Karpas-422 (cell line): ENCODE measurements at regions not wholly inside any gene's neighbourhood (a gene's known extent, or its start where the extent isn't known, plus 50 kb on each side); places are given as distances from the start of the nearest gene placed in this dataset.

ENCODE experiments used
- DNase-seq: peaks from one replicate; pipeline ENCODE4 v3.0.0-alpha.2; 2015
- H2AFZ ChIP-seq: fragments of 200-600 bp; sonication (generic); 2 replicates; pipeline ENCODE4 v1.6.1; 2014; ENCODE audit warnings: antibody characterized with exemption, low read length, mixed read lengths
- H3K27ac ChIP-seq: fragments of 200-600 bp; sonication (generic); 2 replicates; pipeline ENCODE4 v1.5.1; 2014; ENCODE audit warnings: mild to moderate bottlenecking, low read length, moderate library complexity
- H3K27me3 ChIP-seq: fragments of 200-600 bp; sonication (generic); 2 replicates; pipeline ENCODE4 v1.6.1; 2014; ENCODE audit warnings: low read length, mixed read lengths
- H3K36me3 ChIP-seq: fragments of 200-600 bp; sonication (generic); 2 replicates; pipeline ENCODE4 v1.6.1; 2014; ENCODE audit warnings: low read length, mixed read lengths; ENCODE audit not compliant: insufficient read depth
- H3K4me1 ChIP-seq: fragments of 200-600 bp; sonication (generic); 2 replicates; pipeline ENCODE4 v1.6.1; 2014; ENCODE audit warnings: mild to moderate bottlenecking, low read length, mixed read lengths
- H3K4me2 ChIP-seq: fragments of 200-600 bp; sonication (generic); 2 replicates; pipeline ENCODE4 v1.6.1; 2014; ENCODE audit warnings: low read length, low read depth, mild to moderate bottlenecking; ENCODE audit not compliant: poor library complexity, severe bottlenecking
- H3K4me3 ChIP-seq: fragments of 200-600 bp; sonication (generic); 2 replicates; pipeline ENCODE4 v1.5.1; 2014; ENCODE audit warnings: mild to moderate bottlenecking, antibody characterized with exemption, low read length, mixed read lengths
- H3K79me2 ChIP-seq: fragments of 200-600 bp; sonication (generic); 2 replicates; pipeline ENCODE4 v1.6.1; 2014; ENCODE audit warnings: mild to moderate bottlenecking, low read length, mixed read lengths
- H3K9ac ChIP-seq: fragments of 200-600 bp; sonication (generic); 2 replicates; pipeline ENCODE4 v1.6.0; 2014; ENCODE audit warnings: low read length
- H3K9me2 ChIP-seq: fragments of 200-600 bp; sonication (generic), shearing (Covaris generic); replicated peaks from 2 replicates; pipeline ENCODE4 v1.6.0; 2014; ENCODE audit warnings: mild to moderate bottlenecking, low read length, moderate library complexity; ENCODE audit not compliant: insufficient read depth
- H3K9me3 ChIP-seq: fragments of 300-700, 200-600 bp; sonication (generic); 2 replicates; pipeline ENCODE4 v1.6.1; 2014; ENCODE audit warnings: low read length, mixed read lengths
- H4K20me1 ChIP-seq: fragments of 200-600 bp; sonication (generic); 2 replicates; pipeline ENCODE4 v1.6.1; 2014; ENCODE audit warnings: mild to moderate bottlenecking, antibody characterized with exemption, low read length, low read depth; ENCODE audit not compliant: insufficient read depth

DNA sequence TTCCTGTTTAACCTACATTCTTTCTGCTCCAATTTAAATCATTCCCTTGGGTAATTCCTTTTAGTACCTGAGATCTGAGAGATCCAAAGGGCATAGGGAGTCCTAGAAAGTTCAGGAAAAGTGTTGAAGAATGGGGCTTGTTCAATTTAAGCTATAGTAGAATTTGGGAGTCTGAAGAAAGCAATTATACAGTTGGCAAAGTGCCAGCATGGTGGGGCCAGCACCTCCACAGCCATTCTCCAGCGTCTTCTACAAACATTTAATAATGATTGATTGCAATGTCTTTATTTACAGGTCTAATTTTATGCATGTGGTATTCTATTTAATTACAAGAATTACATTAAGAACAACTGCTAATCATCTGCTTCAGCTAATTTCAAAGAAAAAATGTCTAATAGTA lies 957.7 kb upstream of the GYPC start:
- no peak overlapping the region for H3K9ac ChIP-seq
- no peaks in the 10 kb centered on the region for H3K9me3 ChIP-seq
- DNase-seq, result no peak
- H3K79me2 ChIP-seq, result no peaks in the 10 kb centered on the region
- H3K27me3 ChIP-seq, result no peaks in the 10 kb centered on the region
- H4K20me1 ChIP-seq, result no peaks in the 10 kb centered on the region
- no peaks in the 10 kb centered on the region for H3K9me2 ChIP-seq
- no peak overlapping the region for H2AFZ ChIP-seq
- H3K4me1 ChIP-seq, result no peaks in the 10 kb centered on the region
- H3K27ac ChIP-seq, result no peak overlapping the region
- no peak overlapping the region for H3K4me3 ChIP-seq
- H3K4me2 ChIP-seq, result no peak overlapping the region
- H3K36me3 ChIP-seq, result no peaks in the 10 kb centered on the region

DNA sequence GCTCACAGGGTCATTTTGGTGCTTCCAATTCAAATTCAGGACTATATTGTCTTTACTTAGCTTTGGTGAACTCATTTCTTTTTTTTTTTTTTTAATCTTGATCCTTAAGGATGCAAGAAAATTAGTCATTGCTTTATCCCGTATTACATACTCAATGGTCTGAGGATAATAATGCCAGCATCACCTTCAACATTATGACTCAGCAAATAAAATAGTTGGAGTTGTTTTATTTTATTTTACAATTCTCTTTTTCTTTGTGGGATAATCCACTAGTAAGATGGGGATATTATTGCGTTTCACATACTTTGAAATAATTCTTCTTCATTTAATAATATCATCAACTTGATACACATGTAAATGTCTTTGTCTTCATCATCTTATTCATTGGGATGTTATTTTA lies 954.9 kb upstream of the GYPC start:
- Histone ChIP-seq H4K20me1 (no peaks in the 10 kb centered on the region), H3K9me3 (no peaks in the 10 kb centered on the region), H3K27me3 (no peaks in the 10 kb centered on the region), H3K4me3 (no peak overlapping the region), H3K79me2 (no peaks in the 10 kb centered on the region), H3K9ac (no peak overlapping the region), H2AFZ (no peak overlapping the region), H3K9me2 (no peaks in the 10 kb centered on the region), H3K27ac (no peak overlapping the region), H3K4me1 (no peaks in the 10 kb centered on the region), H3K4me2 (no peak overlapping the region), H3K36me3 (no peaks in the 10 kb centered on the region)
- no peak for DNase-seq

DNA sequence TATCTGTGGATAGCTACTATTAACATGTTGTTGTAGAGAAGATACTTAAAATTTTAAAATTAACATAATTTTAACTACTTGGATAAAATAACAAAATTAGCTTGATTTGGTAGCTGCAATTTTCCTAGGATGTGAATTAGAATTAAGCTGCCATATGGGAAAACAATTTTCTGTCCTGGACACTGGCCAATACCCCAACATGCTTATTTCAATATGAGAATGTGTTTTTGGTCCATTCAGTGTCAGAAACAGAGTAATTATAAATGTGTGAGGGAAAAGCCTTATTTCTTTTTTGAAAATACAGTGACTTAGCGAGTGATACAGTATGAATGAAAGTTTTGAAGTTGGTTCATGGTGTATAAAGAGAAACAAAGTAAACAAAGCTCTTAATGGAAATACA lies 948.3 kb upstream of the GYPC start:
- no peaks in the 10 kb centered on the region for H3K27me3 ChIP-seq
- no peaks in the 10 kb centered on the region for H4K20me1 ChIP-seq
- no peak overlapping the region for H3K4me2 ChIP-seq
- no peaks in the 10 kb centered on the region for H3K9me2 ChIP-seq
- H3K4me3 ChIP-seq, result no peak overlapping the region
- H3K79me2 ChIP-seq, result no peaks in the 10 kb centered on the region
- H2AFZ ChIP-seq, result no peak overlapping the region
- no peak for DNase-seq
- no peaks in the 10 kb centered on the region for H3K4me1 ChIP-seq
- H3K36me3 ChIP-seq, result no peaks in the 10 kb centered on the region
- H3K9me3 ChIP-seq, result no peaks in the 10 kb centered on the region
- H3K27ac ChIP-seq, result no peak overlapping the region
- no peak overlapping the region for H3K9ac ChIP-seq

DNA sequence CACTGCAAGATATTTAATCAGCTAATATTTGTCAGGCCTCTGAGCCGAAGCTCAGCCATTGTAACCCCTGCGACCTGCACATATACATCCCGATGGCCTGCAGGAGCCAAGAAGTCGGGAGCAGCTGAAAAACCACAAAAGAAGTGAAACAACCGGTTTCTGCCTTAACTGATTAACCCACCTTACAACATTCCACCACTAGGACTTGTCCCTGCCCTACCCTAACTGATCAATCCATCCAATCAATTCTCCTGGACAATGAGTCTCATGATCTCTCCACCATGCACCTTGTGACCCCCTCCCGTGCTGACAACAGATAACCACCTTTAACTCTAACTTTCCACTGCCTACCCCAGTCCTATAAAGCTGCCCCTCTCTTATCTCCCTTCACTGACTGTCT lies 945.4 kb upstream of the GYPC start:
- no peak for DNase-seq

DNA sequence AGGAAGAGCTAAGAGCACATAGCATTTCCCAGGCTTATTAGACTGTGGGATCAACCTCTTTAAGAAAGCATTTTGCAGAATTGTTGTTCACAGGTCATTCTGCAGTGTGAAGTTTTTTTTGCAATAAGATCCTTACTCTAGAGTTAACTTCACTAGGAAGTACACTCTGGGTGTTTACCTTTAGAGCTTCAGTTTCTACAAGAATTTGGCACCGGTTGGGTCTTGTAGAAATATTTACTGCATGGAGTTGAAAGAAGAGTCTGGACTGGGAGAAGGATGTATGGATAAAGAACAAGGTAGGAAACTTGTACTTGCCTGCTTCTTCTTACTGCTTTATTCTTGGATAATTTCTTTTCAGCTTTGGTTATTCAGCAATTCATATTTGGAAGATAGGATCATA lies 944.9 kb upstream of the GYPC start:
- H3K27ac ChIP-seq, result no peak overlapping the region
- H3K4me3 ChIP-seq, result no peak overlapping the region
- no peaks in the 10 kb centered on the region for H3K4me1 ChIP-seq
- H3K36me3 ChIP-seq, result no peaks in the 10 kb centered on the region
- no peaks in the 10 kb centered on the region for H3K9me2 ChIP-seq
- H3K27me3 ChIP-seq, result no peaks in the 10 kb centered on the region
- H4K20me1 ChIP-seq, result no peaks in the 10 kb centered on the region
- no peaks in the 10 kb centered on the region for H3K79me2 ChIP-seq
- no peak overlapping the region for H3K4me2 ChIP-seq
- H2AFZ ChIP-seq, result no peak overlapping the region
- H3K9me3 ChIP-seq, result no peaks in the 10 kb centered on the region
- H3K9ac ChIP-seq, result no peak overlapping the region
- DNase-seq, result no peak

More for the DNA sequence above, 945.4 kb upstream of the GYPC start:
- Histone ChIP-seq H3K27ac (no peak overlapping the region), H3K27me3 (no peaks in the 10 kb centered on the region), H3K9me3 (no peaks in the 10 kb centered on the region), H4K20me1 (no peaks in the 10 kb centered on the region), H3K4me1 (no peaks in the 10 kb centered on the region), H3K4me2 (no peak overlapping the region), H3K9me2 (no peaks in the 10 kb centered on the region), H3K36me3 (no peaks in the 10 kb centered on the region), H3K9ac (no peak overlapping the region), H3K79me2 (no peaks in the 10 kb centered on the region), H2AFZ (no peak overlapping the region), H3K4me3 (no peak overlapping the region)

DNA sequence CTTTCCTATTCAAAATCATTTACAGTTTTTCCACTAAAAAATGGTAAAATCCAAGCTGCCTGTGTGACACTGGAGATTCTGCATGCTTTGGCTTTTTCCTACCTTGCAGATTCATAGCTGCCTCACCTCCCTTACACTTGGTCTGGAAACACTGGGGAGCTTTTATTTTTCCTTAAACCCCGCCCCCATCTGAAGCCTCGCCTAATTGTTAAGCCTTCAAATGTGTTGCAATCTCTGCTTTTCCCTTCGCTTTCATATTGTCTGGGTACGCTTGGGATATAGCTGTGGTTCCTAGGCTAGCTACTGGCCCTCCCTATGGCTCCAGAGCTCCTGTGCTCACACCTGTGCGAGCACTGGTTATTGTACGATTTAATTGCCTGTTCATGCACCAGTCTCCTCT lies 942.4 kb upstream of the GYPC start:
- Histone ChIP-seq H3K4me1 (no peaks in the 10 kb centered on the region), H3K9me3 (no peaks in the 10 kb centered on the region), H3K36me3 (no peaks in the 10 kb centered on the region), H4K20me1 (no peaks in the 10 kb centered on the region), H3K27ac (no peak overlapping the region), H3K79me2 (no peaks in the 10 kb centered on the region), H3K4me2 (no peak overlapping the region), H3K27me3 (no peaks in the 10 kb centered on the region), H3K9ac (no peak overlapping the region), H3K4me3 (no peak overlapping the region), H2AFZ (no peak overlapping the region), H3K9me2 (no peaks in the 10 kb centered on the region)
- no peak for DNase-seq

DNA sequence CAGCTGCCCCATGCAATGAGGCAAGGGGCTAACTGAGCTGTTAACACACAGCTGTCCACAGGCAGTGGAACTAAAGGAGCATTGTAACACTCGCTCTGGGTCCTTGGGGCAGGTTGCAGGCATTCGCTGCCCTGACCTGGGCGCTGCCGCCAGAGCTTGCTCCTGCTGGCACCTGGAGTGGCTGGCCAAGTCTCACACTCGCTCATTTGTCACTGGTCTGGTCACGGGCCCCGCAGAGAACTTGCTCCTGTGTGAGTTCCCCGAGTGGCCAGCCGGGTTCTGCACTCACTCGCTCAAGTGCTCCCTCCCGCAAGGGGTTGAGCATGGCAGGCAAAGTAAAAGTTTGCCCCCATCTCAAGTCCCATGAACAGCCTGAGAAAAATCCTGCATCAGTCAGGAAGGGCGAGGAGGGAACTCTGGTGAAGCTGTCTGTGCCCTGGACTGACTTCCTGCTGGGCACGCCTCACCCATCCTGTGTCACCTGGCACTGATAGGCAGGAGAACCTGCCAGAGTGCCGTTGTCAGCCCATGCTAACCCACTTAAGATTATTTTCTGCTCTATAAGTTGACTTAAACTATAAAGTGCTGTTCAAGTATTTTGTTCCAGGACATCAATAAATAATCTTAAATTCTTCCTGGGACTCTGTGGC lies 934.8 kb upstream of the GYPC start:
- no peaks in the 10 kb centered on the region for H4K20me1 ChIP-seq
- H2AFZ ChIP-seq, result no peak overlapping the region
- no peak overlapping the region for H3K27ac ChIP-seq
- no peaks in the 10 kb centered on the region for H3K27me3 ChIP-seq
- no peaks in the 10 kb centered on the region for H3K9me2 ChIP-seq
- no peaks in the 10 kb centered on the region for H3K36me3 ChIP-seq
- H3K4me3 ChIP-seq, result no peak overlapping the region
- H3K9ac ChIP-seq, result no peak overlapping the region
- no peaks in the 10 kb centered on the region for H3K9me3 ChIP-seq
- no peaks in the 10 kb centered on the region for H3K79me2 ChIP-seq
- H3K4me2 ChIP-seq, result no peak overlapping the region
- H3K4me1 ChIP-seq, result no peaks in the 10 kb centered on the region
- DNase-seq, result no peak

DNA sequence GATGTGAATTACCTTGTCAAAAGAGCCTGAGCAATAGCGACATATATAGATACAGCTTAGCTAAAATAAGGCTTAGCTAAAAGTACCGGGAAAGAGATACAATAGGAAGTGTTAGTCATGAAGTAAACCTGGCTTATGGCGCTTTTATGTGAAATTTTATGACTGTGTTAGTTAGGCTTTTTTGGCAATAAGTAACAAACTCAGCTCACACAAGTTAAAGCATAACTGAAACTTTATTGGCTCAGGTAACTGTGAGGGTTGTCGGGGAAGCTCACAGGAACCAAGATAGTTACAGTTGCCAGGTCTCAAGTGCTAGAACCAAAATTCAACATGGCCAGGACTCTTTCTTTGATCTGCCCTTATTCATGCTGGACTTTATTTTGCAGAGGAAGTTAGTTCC lies 925.0 kb upstream of the GYPC start:
- Histone ChIP-seq H3K4me1 (no peaks in the 10 kb centered on the region), H3K27me3 (no peaks in the 10 kb centered on the region), H4K20me1 (no peaks in the 10 kb centered on the region), H3K9ac (no peak overlapping the region), H2AFZ (no peak overlapping the region), H3K4me3 (no peak overlapping the region), H3K79me2 (no peaks in the 10 kb centered on the region), H3K4me2 (no peak overlapping the region), H3K9me2 (no peaks in the 10 kb centered on the region), H3K36me3 (no peaks in the 10 kb centered on the region), H3K27ac (no peak overlapping the region), H3K9me3 (0 out of 2 replicates have a peak, but pooled peaks cover under 1% of the 10 kb centered on the region)
- DNase-seq, result no peak

DNA sequence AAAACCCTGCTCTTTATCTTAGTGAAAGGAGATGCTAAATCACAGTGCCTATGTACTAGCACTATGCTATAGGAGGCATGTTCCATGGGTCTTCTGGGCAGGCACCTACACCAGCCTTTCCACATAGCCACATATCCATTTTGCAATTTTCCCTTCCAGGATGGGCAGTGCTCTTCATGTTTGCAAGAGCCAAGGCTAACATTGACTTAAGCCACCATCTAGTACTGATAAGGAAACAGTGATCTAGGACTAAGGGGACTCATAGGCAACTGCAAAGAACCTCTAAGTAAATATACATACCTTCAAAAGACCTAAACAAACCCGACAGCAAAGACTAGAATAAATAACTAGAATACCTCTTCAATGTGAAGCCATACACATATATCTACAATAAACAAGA lies 919.7 kb upstream of the GYPC start:
- H3K79me2 ChIP-seq, result no peaks in the 10 kb centered on the region

More for the DNA sequence above, 919.7 kb upstream of the GYPC start:
- no peak overlapping the region for H3K4me2 ChIP-seq
- no peaks in the 10 kb centered on the region for H3K36me3 ChIP-seq
- H3K4me3 ChIP-seq, result no peak overlapping the region
- no peak overlapping the region for H2AFZ ChIP-seq
- peaks cover 6% of the 10 kb centered on the region; the same call in 1 of the 2 replicates for H3K9me3 ChIP-seq
- no peak overlapping the region for H3K27ac ChIP-seq
- no peaks in the 10 kb centered on the region for H3K9me2 ChIP-seq
- H3K27me3 ChIP-seq, result no peaks in the 10 kb centered on the region
- no peaks in the 10 kb centered on the region for H4K20me1 ChIP-seq
- no peaks in the 10 kb centered on the region for H3K4me1 ChIP-seq
- DNase-seq, result no peak
- no peak overlapping the region for H3K9ac ChIP-seq
